ENCODE measurements at regions not wholly inside any gene's neighbourhood (a gene's known extent, or its start where the extent isn't known, plus 50 kb on each side); places are given as distances from the start of the nearest gene placed in this dataset.

- Histone ChIP-seq H3K27ac (ENCODE audit: low read depth in 1 of 2, low read length in 2 of 2) (no peak overlapping the region), H3K27me3 (ENCODE audit: control insufficient read depth in 4 of 4, insufficient read depth in 4 of 4, low read length in 3 of 4) (peaks cover 0 to 3% (median 2%) of the 10 kb centered on the region in 4 donors), H3K4me3 (ENCODE audit: low read depth in 1 of 3, low read length in 3 of 3) (no peak overlapping the region), H3K4me1 (ENCODE audit: control insufficient read depth in 4 of 4, insufficient read depth in 4 of 4, low read length in 3 of 4) (no peaks in the 10 kb centered on the region), H3K9me3 (ENCODE audit: control insufficient read depth in 4 of 4, low read length in 3 of 4) (peaks cover 0 to 3% (median 1%) of the 10 kb centered on the region in 4 donors), H3K9ac (ENCODE audit: low read depth in 1 of 2, low read length in 2 of 2) (no peak overlapping the region), H3K36me3 (ENCODE audit: control insufficient read depth in 4 of 4, insufficient read depth in 3 of 4, low read depth in 1 of 4, low read length in 3 of 4) (no peaks in the 10 kb centered on the region)
- no peak for DNase-seq (ENCODE audit: low spot score)
- TF ChIP-seq NR2F2 (IDR thresholded peaks at IDR 0.05) (no peak), ZBTB33 (IDR thresholded peaks at IDR 0.05) (no peak)
- WGBS, result 22% methylated on average over 2 of the region's 2 CpGs
Measured at GRCh38 chr9:119722384-119722783, 353.1 kb upstream of the BRINP1 start.

GRCh38 chr9:119712325-119712724, 343.1 kb upstream of the BRINP1 start:
- no peak overlapping the region for H3K9ac ChIP-seq (ENCODE audit: low read depth in 1 of 2, low read length in 2 of 2)
- no peak for TF ChIP-seq REST (IDR thresholded peaks at IDR 0.05)
- H3K4me1 ChIP-seq (ENCODE audit: control insufficient read depth in 4 of 4, insufficient read depth in 4 of 4, low read length in 3 of 4), result no peaks in the 10 kb centered on the region
- H3K27me3 ChIP-seq (ENCODE audit: control insufficient read depth in 4 of 4, insufficient read depth in 4 of 4, low read length in 3 of 4), result no peaks in the 10 kb centered on the region
- H3K36me3 ChIP-seq (ENCODE audit: control insufficient read depth in 4 of 4, insufficient read depth in 3 of 4, low read depth in 1 of 4, low read length in 3 of 4), result no peaks in the 10 kb centered on the region
- DNase-seq (ENCODE audit: low spot score), result no peak
- 61% methylated on average over 1 of the region's 1 CpG for WGBS
- H3K27ac ChIP-seq (ENCODE audit: low read depth in 1 of 2, low read length in 2 of 2), result no peak overlapping the region
- H3K4me3 ChIP-seq (ENCODE audit: low read depth in 1 of 3, low read length in 3 of 3), result no peak overlapping the region
- no peaks in the 10 kb centered on the region for H3K9me3 ChIP-seq (ENCODE audit: control insufficient read depth in 4 of 4, low read length in 3 of 4)

DNA sequence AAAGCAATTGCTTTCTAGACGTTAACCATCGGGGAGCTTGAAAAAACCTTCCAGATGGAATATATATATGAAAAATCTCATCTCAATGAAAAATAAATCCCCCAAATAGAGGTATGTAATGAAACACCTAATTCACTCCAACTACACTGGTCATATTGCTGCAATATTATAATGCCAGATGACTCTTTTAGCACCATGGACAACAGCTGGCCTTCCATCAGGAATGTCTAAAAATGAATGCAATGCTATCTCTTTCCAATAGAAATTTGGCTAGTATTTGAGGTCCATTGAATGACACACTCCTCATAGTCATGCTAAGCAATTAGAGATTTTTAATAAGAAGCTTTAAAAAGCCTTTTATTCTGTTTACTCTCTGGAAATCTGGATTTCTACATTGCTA, 340.2 kb upstream of the BRINP1 start:
- no peaks in the 10 kb centered on the region for H3K27me3 ChIP-seq (ENCODE audit: control insufficient read depth in 4 of 4, insufficient read depth in 4 of 4, low read length in 3 of 4)
- H3K27ac ChIP-seq (ENCODE audit: low read depth in 1 of 2, low read length in 2 of 2), result no peak overlapping the region
- no peak for DNase-seq (ENCODE audit: low spot score)
- no peaks in the 10 kb centered on the region for H3K36me3 ChIP-seq (ENCODE audit: control insufficient read depth in 4 of 4, insufficient read depth in 3 of 4, low read depth in 1 of 4, low read length in 3 of 4)
- no peaks in the 10 kb centered on the region for H3K4me1 ChIP-seq (ENCODE audit: control insufficient read depth in 4 of 4, insufficient read depth in 4 of 4, low read length in 3 of 4)
- TF ChIP-seq REST (IDR thresholded peaks at IDR 0.05), result peak; percentile 68
- TF ChIP-seq, protein P1, sequence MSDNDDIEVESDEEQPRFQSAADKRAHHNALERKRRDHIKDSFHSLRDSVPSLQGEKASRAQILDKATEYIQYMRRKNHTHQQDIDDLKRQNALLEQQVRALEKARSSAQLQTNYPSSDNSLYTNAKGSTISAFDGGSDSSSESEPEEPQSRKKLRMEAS (IDR thresholded peaks at IDR 0.05), result no peak
- no peak overlapping the region for H3K9ac ChIP-seq (ENCODE audit: low read depth in 1 of 2, low read length in 2 of 2)
- no peak overlapping the region for H3K4me3 ChIP-seq (ENCODE audit: low read depth in 1 of 3, low read length in 3 of 3)
- 82% methylated on average over 2 of the region's 2 CpGs for WGBS
- H3K9me3 ChIP-seq (ENCODE audit: control insufficient read depth in 4 of 4, low read length in 3 of 4), result no peaks in the 10 kb centered on the region

Data from liver (tissue), 7 donors.